HG03060 (cell line): ENCODE measurements at regions not wholly inside any gene's neighbourhood (a gene's known extent, or its start where the extent isn't known, plus 50 kb on each side); places are given as distances from the start of the nearest gene placed in this dataset.

Experiments
- ATAC-seq: cut with Tn5 transposase; IDR thresholded peaks from one replicate; pipeline ENCODE4 v1.9.1; 2021; ENCODE audit warnings: low read depth, moderate number of reproducible peaks; ENCODE audit not compliant: unreplicated experiment

- no peak for ATAC-seq
Measured at GRCh38 chr4:84441758-84442377, 57.2 kb downstream of the NKX6-1 start.

GRCh38 chr4:84439996-84440395 lies 59.1 kb downstream of the NKX6-1 start:
- ATAC-seq = no peak

- ATAC-seq = no peak
Measured at GRCh38 chr4:84436812-84437211, 62.3 kb downstream of the NKX6-1 start.

- no peak for ATAC-seq
Measured at GRCh38 chr4:84434344-84434743, 64.7 kb downstream of the NKX6-1 start.

GRCh38 chr4:84433633-84434222 lies 65.4 kb downstream of the NKX6-1 start:
- ATAC-seq = no peak

GRCh38 chr4:84432713-84433112 lies 66.4 kb downstream of the NKX6-1 start:
- ATAC-seq = no peak

GRCh38 chr4:84420608-84421007 lies 78.5 kb downstream of the NKX6-1 start:
- ATAC-seq = no peak

GRCh38 chr4:84419201-84419600 lies 79.9 kb downstream of the NKX6-1 start:
- ATAC-seq = no peak

- no peak for ATAC-seq
Measured at GRCh38 chr4:84417997-84418709, 80.9 kb downstream of the NKX6-1 start.

GRCh38 chr4:84413976-84414375 lies 85.1 kb downstream of the NKX6-1 start:
- ATAC-seq = no peak

GRCh38 chr4:84413480-84413879 lies 85.6 kb downstream of the NKX6-1 start:
- no peak for ATAC-seq

GRCh38 chr4:84412062-84412461 lies 87.0 kb downstream of the NKX6-1 start:
- no peak for ATAC-seq

GRCh38 chr4:84407554-84408407 lies 91.3 kb downstream of the NKX6-1 start:
- ATAC-seq = no peak

- no peak for ATAC-seq
Measured at GRCh38 chr4:84403656-84404055, 95.4 kb downstream of the NKX6-1 start.

- no peak for ATAC-seq
Measured at GRCh38 chr4:84401701-84402306, 97.3 kb downstream of the NKX6-1 start.

GRCh38 chr4:84394386-84394785 lies 104.7 kb downstream of the NKX6-1 start:
- no peak for ATAC-seq

GRCh38 chr4:84392951-84393590 lies 106.0 kb downstream of the NKX6-1 start:
- no peak for ATAC-seq

- no peak for ATAC-seq
Measured at GRCh38 chr4:84389406-84389805, 109.7 kb downstream of the NKX6-1 start.

- no peak for ATAC-seq
Measured at GRCh38 chr4:84385203-84385602, 113.9 kb downstream of the NKX6-1 start.

- ATAC-seq = no peak
Measured at GRCh38 chr4:84384801-84385200, 114.3 kb downstream of the NKX6-1 start.
